ENCODE measurements at regions not wholly inside any gene's neighbourhood (a gene's known extent, or its start where the extent isn't known, plus 50 kb on each side); places are given as distances from the start of the nearest gene placed in this dataset.

GRCh38 chr2:107618769-107619168, 207.9 kb upstream of the RGPD4 start:
- BruUV-seq (replicated peaks), result no TSS peak
- ChIA-PET CTCF (no interaction called here), POLR2A (ENCODE audit: low non-redundant PET) (no interaction called here)
- no peaks in the 10 kb centered on the region for H3K36me3 ChIP-seq (ENCODE audit: insufficient read depth, low read length, poor library complexity, severe bottlenecking)
- no peak for TF ChIP-seq EZH2 (IDR thresholded peaks at IDR 0.05; ENCODE audit: borderline replicate concordance, low read depth, low read length, poor library complexity, severe bottlenecking)
- TF ChIP-seq CTCF (conservative IDR thresholded peaks at IDR 0.05; ENCODE audit: low read depth, low read length), result no peak
- no peak for DNase-seq (ENCODE audit: low spot score)
- no peak overlapping the region for H3K4me3 ChIP-seq (ENCODE audit: low read depth, low read length, poor library complexity, severe bottlenecking)
- intact Hi-C loops (cut with micrococcal nuclease; ENCODE audit: unreplicated experiment), result no loop called here
- peaks cover 44% of the 10 kb centered on the region for H3K9me3 ChIP-seq (ENCODE audit: low read depth, low read length, poor library complexity, severe bottlenecking)
- no peaks in the 10 kb centered on the region for H3K4me1 ChIP-seq (ENCODE audit: insufficient read depth, low read length, poor library complexity, severe bottlenecking)
- no peaks in the 10 kb centered on the region for H3K27me3 ChIP-seq (replicated peaks; ENCODE audit: insufficient read depth, low read depth, low read length, poor library complexity)
- H3K27ac ChIP-seq (ENCODE audit: low read depth, low read length, poor library complexity, severe bottlenecking), result no peak overlapping the region

- no peaks in the 10 kb centered on the region for H3K4me1 ChIP-seq (ENCODE audit: insufficient read depth, low read length, poor library complexity, severe bottlenecking)
- H3K4me3 ChIP-seq (ENCODE audit: low read depth, low read length, poor library complexity, severe bottlenecking), result no peak overlapping the region
- H3K36me3 ChIP-seq (ENCODE audit: insufficient read depth, low read length, poor library complexity, severe bottlenecking), result no peaks in the 10 kb centered on the region
- peaks cover 25% of the 10 kb centered on the region for H3K9me3 ChIP-seq (ENCODE audit: low read depth, low read length, poor library complexity, severe bottlenecking)
- CTCF ChIA-PET, result no interaction called here
- TF ChIP-seq EZH2 (IDR thresholded peaks at IDR 0.05; ENCODE audit: borderline replicate concordance, low read depth, low read length, poor library complexity, severe bottlenecking), result no peak
- no peak for DNase-seq (ENCODE audit: low spot score)
- POLR2A ChIA-PET (ENCODE audit: low non-redundant PET), result no interaction called here
- no peaks in the 10 kb centered on the region for H3K27me3 ChIP-seq (replicated peaks; ENCODE audit: insufficient read depth, low read depth, low read length, poor library complexity)
- no TSS peak for BruUV-seq (replicated peaks)
- intact Hi-C loops (cut with micrococcal nuclease; ENCODE audit: unreplicated experiment), result no loop called here
- H3K27ac ChIP-seq (ENCODE audit: low read depth, low read length, poor library complexity, severe bottlenecking), result no peak overlapping the region
These were observed 205.2 kb upstream of the RGPD4 start for GRCh38 chr2:107621186-107622165.

- no peaks in the 10 kb centered on the region for H3K27me3 ChIP-seq (replicated peaks; ENCODE audit: insufficient read depth, low read depth, low read length, poor library complexity)
- no peak overlapping the region for H3K4me3 ChIP-seq (ENCODE audit: low read depth, low read length, poor library complexity, severe bottlenecking)
- POLR2A ChIA-PET (ENCODE audit: low non-redundant PET), result no interaction called here
- no peak overlapping the region for H3K27ac ChIP-seq (ENCODE audit: low read depth, low read length, poor library complexity, severe bottlenecking)
- CTCF ChIA-PET, result no interaction called here
- no peaks in the 10 kb centered on the region for H3K36me3 ChIP-seq (ENCODE audit: insufficient read depth, low read length, poor library complexity, severe bottlenecking)
- H3K9me3 ChIP-seq (ENCODE audit: low read depth, low read length, poor library complexity, severe bottlenecking), result peaks cover 28% of the 10 kb centered on the region
- DNase-seq (ENCODE audit: low spot score), result no peak
- TF ChIP-seq CTCF (conservative IDR thresholded peaks at IDR 0.05; ENCODE audit: low read depth, low read length) (no peak), EZH2 (IDR thresholded peaks at IDR 0.05; ENCODE audit: borderline replicate concordance, low read depth, low read length, poor library complexity, severe bottlenecking) (no peak)
- intact Hi-C loops (cut with micrococcal nuclease; ENCODE audit: unreplicated experiment), result no loop called here
- H3K4me1 ChIP-seq (ENCODE audit: insufficient read depth, low read length, poor library complexity, severe bottlenecking), result no peaks in the 10 kb centered on the region
- no TSS peak for BruUV-seq (replicated peaks)
These were observed 203.9 kb upstream of the RGPD4 start for GRCh38 chr2:107622741-107623310.

Measured in A673 (cell line).